K562 (cell line): ENCODE measurements at regions not wholly inside any gene's neighbourhood (a gene's known extent, or its start where the extent isn't known, plus 50 kb on each side); places are given as distances from the start of the nearest gene placed in this dataset.

Experiments used
- ATAC-seq: fragments of 200-7000 bp; cut with Tn5 transposase; 3 replicates; pipeline ENCODE4 v1.9.1; 2020; ENCODE audit warnings: moderate library complexity
- BruUV-seq: library from RNA; stranded (reverse); fragments of 400-500 nt; replicated peaks from 2 replicates; lab custom pipeline; 2021; lab: Mats Ljungman, UMichigan
- CTCF ChIA-PET: fragments of 300-600 bp; formaldehyde crosslinking; extraction: SDS; loops from one replicate; lab custom pipeline; 2021; ENCODE audit warnings: low intra/inter-chr PET ratio; lab: Yijun Ruan, JAX
- POLR2A ChIA-PET: fragments of 300-600, 350-650 bp; sonication (Branson Sonifier 250); formaldehyde crosslinking; extraction: SDS; loops from one replicate; lab custom pipeline; 2021; ENCODE audit warnings: antibody characterized with exemption, inconsistent platforms; lab: Yijun Ruan, JAX
- DNase-seq, 4 experiments: peaks; one replicate each; pipeline versions ENCODE4 v3.0.0 to v3.0.0-alpha.2; 2011 to 2018; ENCODE audit warnings: low spot score in 3 of 4, mixed read lengths in 3 of 4; ENCODE audit errors: extremely low read depth in 1 of 4
- FAIRE-seq: peaks from 2 replicates; lab custom pipeline; 2011; peaks lifted over from hg19 to GRCh38; lab: Jason Lieb, UNC
- H2AFZ ChIP-seq: 2 replicates; pipeline ENCODE4 v1.6.0; 2011; ENCODE audit warnings: low read depth, low read length, control low read depth, inconsistent platforms
- H3K27ac ChIP-seq: fragments of 200-600 bp; 3 replicates; pipeline ENCODE4 v1.8.0; 2011; ENCODE audit warnings: low read depth, mild to moderate bottlenecking, control low read depth, inconsistent platforms, low read length, moderate library complexity, mixed read lengths; ENCODE audit errors: extremely low read depth
- H3K27me3 ChIP-seq, 2 experiments: fragments of 300-600 bp in 1 of 2; 2 replicates in 1 of 2; 3 replicates in 1 of 2; pipeline versions ENCODE4 v1.6.0 to v1.8.0; 2011; ENCODE audit warnings: inconsistent platforms in 2 of 2, low read length in 2 of 2, mild to moderate bottlenecking in 1 of 2, mixed read lengths in 1 of 2, moderate library complexity in 1 of 2; ENCODE audit not compliant: control insufficient read depth in 2 of 2, insufficient read depth in 2 of 2
- H3K36me3 ChIP-seq: fragments of 300-600 bp; 3 replicates; pipeline ENCODE4 v1.8.0; 2011; ENCODE audit warnings: mild to moderate bottlenecking, low read length, inconsistent platforms; ENCODE audit not compliant: control insufficient read depth, insufficient read depth
- H3K4me1 ChIP-seq, 2 experiments: fragments of 200-600 bp in 1 of 2; replicated peaks in 1 of 2; 2 replicates in 1 of 2; 3 replicates in 1 of 2; pipeline versions ENCODE4 v1.5.1 to v1.8.0; 2011; ENCODE audit warnings: inconsistent platforms in 2 of 2, low read length in 2 of 2, mild to moderate bottlenecking in 1 of 2, mixed read lengths in 1 of 2, moderate library complexity in 1 of 2; ENCODE audit not compliant: control insufficient read depth in 2 of 2, insufficient read depth in 2 of 2
- H3K4me2 ChIP-seq: 2 replicates; pipeline ENCODE4 v1.6.1; 2011; ENCODE audit warnings: low read length, control low read depth, inconsistent platforms, mixed read lengths; ENCODE audit not compliant: insufficient read depth
- H3K4me3 ChIP-seq: fragments of 200-600 bp; sonication (generic), shearing (Covaris generic); 2 replicates; pipeline ENCODE4 v1.5.1; 2016; ENCODE audit warnings: control low read depth, inconsistent platforms
- H3K79me2 ChIP-seq: fragments of 200-600 bp; 3 replicates; pipeline ENCODE4 v1.8.0; 2011; ENCODE audit warnings: low read length, inconsistent platforms; ENCODE audit not compliant: control insufficient read depth, insufficient read depth
- H3K9ac ChIP-seq, 2 experiments: 2 replicates each; pipeline versions ENCODE4 v1.6.0 to v1.6.1; 2011; ENCODE audit warnings: low read depth in 2 of 2, low read length in 2 of 2, control low read depth in 1 of 2, inconsistent platforms in 1 of 2, mild to moderate bottlenecking in 1 of 2, mixed read lengths in 1 of 2; ENCODE audit not compliant: insufficient read depth in 1 of 2
- H3K9me1 ChIP-seq: one replicate; pipeline ENCODE4 v1.6.0; 2011; ENCODE audit warnings: inconsistent platforms, mild to moderate bottlenecking, low read length, moderate library complexity; ENCODE audit not compliant: control insufficient read depth, insufficient read depth
- H3K9me3 ChIP-seq: replicated peaks from 2 replicates; pipeline ENCODE4 v1.5.1; 2011; ENCODE audit warnings: low read depth, low read length, inconsistent platforms; ENCODE audit not compliant: control insufficient read depth, insufficient read depth
- H4K20me1 ChIP-seq: replicated peaks from 2 replicates; pipeline ENCODE4 v1.6.1; 2011; ENCODE audit warnings: low read length, inconsistent platforms, mixed read lengths; ENCODE audit not compliant: control insufficient read depth, insufficient read depth
- HDAC2 ChIP-seq: fragments of 450-650 bp; IDR thresholded peaks from 2 replicates; pipeline ENCODE4 v1.6.1; 2016; ENCODE audit warnings: mild to moderate bottlenecking
- HIVEP1 ChIP-seq: fragments of 250-450 bp; sonication (Bioruptor Pico); IDR thresholded peaks from 2 replicates; pipeline ENCODE4 v1.4.0; 2020; ENCODE audit warnings: mild to moderate bottlenecking
- HMGN3 ChIP-seq: IDR thresholded peaks from 2 replicates; pipeline ENCODE4 v1.6.1; 2011; ENCODE audit warnings: borderline replicate concordance, low read depth, mild to moderate bottlenecking, mixed read lengths, low read length; ENCODE audit not compliant: insufficient read length; ENCODE audit errors: extremely low read depth
- MTA1 ChIP-seq: fragments of 450-650 bp; IDR thresholded peaks from 2 replicates; pipeline ENCODE4 v1.6.1; 2017; ENCODE audit warnings: borderline replicate concordance
- NR2F6 ChIP-seq: fragments of 450-650 bp; formaldehyde crosslinking; IDR thresholded peaks from 2 replicates; pipeline ENCODE4 v1.4.0; 2020; ENCODE audit warnings: mild to moderate bottlenecking
- PCBP2 ChIP-seq: fragments of 200-400 bp; formaldehyde crosslinking; IDR thresholded peaks from 2 replicates; pipeline ENCODE4 v1.6.1; 2018; ENCODE audit warnings: low read length, low read depth, mild to moderate bottlenecking, moderate library complexity; ENCODE audit not compliant: poor library complexity, severe bottlenecking
- POLR2G ChIP-seq: fragments of 200-400 bp; formaldehyde crosslinking; IDR thresholded peaks from 2 replicates; pipeline ENCODE4 v1.6.1; 2017; ENCODE audit warnings: low read depth, mild to moderate bottlenecking, antibody characterized with exemption, low read length, moderate library complexity
- PPARD ChIP-seq: fragments of 250-450 bp; sonication (Bioruptor Pico); IDR thresholded peaks from 2 replicates; pipeline ENCODE4 v1.8.0; 2022; ENCODE audit warnings: inconsistent platforms, mild to moderate bottlenecking, moderate library complexity
- TRIM25 ChIP-seq: fragments of 450-650 bp; IDR thresholded peaks from 2 replicates; pipeline ENCODE4 v1.7.0; 2016; ENCODE audit warnings: borderline replicate concordance
- XRCC5 ChIP-seq: fragments of 200-400 bp; formaldehyde crosslinking; IDR thresholded peaks from 2 replicates; pipeline ENCODE4 v1.6.1; 2017; ENCODE audit warnings: low read depth, mild to moderate bottlenecking, low read length
- YY1 ChIP-seq, 3 experiments: IDR thresholded peaks; 2 replicates each; pipeline ENCODE4 v1.6.1; 2011; ENCODE audit warnings: low read length in 2 of 3, mild to moderate bottlenecking in 2 of 3, moderate library complexity in 2 of 3, borderline replicate concordance in 1 of 3, control low read depth in 1 of 3, low read depth in 1 of 3; ENCODE audit not compliant: insufficient read depth in 3 of 3, insufficient replicate concordance in 2 of 3, control insufficient read depth in 1 of 3, insufficient read length in 1 of 3; ENCODE audit errors: extremely low read depth in 1 of 3
- ZNF436 ChIP-seq: fragments of 250-450, 450-650 bp; sonication (Bioruptor Pico); formaldehyde crosslinking; IDR thresholded peaks from 2 replicates; pipeline ENCODE4 v1.7.0; 2020; ENCODE audit warnings: mild to moderate bottlenecking
- ZNF77 ChIP-seq: fragments of 250-450 bp; sonication (Bioruptor Pico); IDR thresholded peaks from 2 replicates; pipeline ENCODE4 v1.5.0; 2020
- WGBS: fragments of 100-300 bp; shearing (Covaris generic); methylation state at CpG from one replicate; pipeline ENCODE4 v1.1.6; 2016; ENCODE audit warnings: low coverage, mixed read lengths; ENCODE audit not compliant: insufficient coverage; ENCODE audit errors: missing lambda C conversion rate; 5-methylcytosine and 5-hydroxymethylcytosine counted together
- in situ Hi-C: fragments of 300-500 bp; cut with MboI; formaldehyde crosslinking; loops from 4 replicates; pipeline ENCODE4 v1.15.0; 2018; ENCODE audit warnings: inconsistent platforms, mixed read lengths
- intact Hi-C: fragments of 100-400 bp; cut with micrococcal nuclease; formaldehyde crosslinking; loops from 2 replicates; pipeline ENCODE4 v1.14.2; 2022
- TF ChIP-seq, protein P1 (sequence below): fragments of 450-650 bp; formaldehyde crosslinking; IDR thresholded peaks from 2 replicates; pipeline ENCODE4 v1.4.0; 2022; ENCODE audit warnings: mild to moderate bottlenecking, moderate library complexity
- TF ChIP-seq, protein P2 (sequence below), 2 experiments: fragments of 450-650 bp in 1 of 2; sonication (generic) in 1 of 2; formaldehyde crosslinking in 1 of 2; IDR thresholded peaks in 1 of 2; conservative IDR thresholded peaks in 1 of 2; 2 replicates each; pipeline versions ENCODE4 v1.6.1 to v1.8.1; 2016 to 2023; ENCODE audit warnings: mild to moderate bottlenecking in 2 of 2, moderate library complexity in 2 of 2, inconsistent platforms in 1 of 2, missing genetic modification reagents in 1 of 2
- TF ChIP-seq, protein P3 (sequence below): sonication (generic); formaldehyde crosslinking; IDR thresholded peaks from 2 replicates; pipeline ENCODE4 v1.8.0; 2022; ENCODE audit warnings: mild to moderate bottlenecking, missing genetic modification reagents, borderline replicate concordance

- H3K27ac ChIP-seq: no peak overlapping the region
- no peak for TF ChIP-seq MTA1
- TF ChIP-seq ZNF77: no peak
- TF ChIP-seq ZNF436 (CRISPR knock-in tag): no peak
- TF ChIP-seq POLR2G: no peak
- TF ChIP-seq HDAC2: no peak
- TF ChIP-seq HIVEP1 (CRISPR knock-in tag): no peak
- TF ChIP-seq, protein P1, sequence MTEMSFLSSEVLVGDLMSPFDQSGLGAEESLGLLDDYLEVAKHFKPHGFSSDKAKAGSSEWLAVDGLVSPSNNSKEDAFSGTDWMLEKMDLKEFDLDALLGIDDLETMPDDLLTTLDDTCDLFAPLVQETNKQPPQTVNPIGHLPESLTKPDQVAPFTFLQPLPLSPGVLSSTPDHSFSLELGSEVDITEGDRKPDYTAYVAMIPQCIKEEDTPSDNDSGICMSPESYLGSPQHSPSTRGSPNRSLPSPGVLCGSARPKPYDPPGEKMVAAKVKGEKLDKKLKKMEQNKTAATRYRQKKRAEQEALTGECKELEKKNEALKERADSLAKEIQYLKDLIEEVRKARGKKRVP (CRISPR knock-in tag): no peak
- TF ChIP-seq PPARD (CRISPR knock-in tag): no peak
- TF ChIP-seq PCBP2: no peak
- no peak for TF ChIP-seq YY1 (IDR thresholded peaks at IDR 0.05; ENCODE audit: borderline replicate concordance in 1 of 3, control insufficient read depth in 1 of 3, extremely low read depth in 1 of 3, insufficient read depth in 3 of 3, insufficient read length in 1 of 3, insufficient replicate concordance in 2 of 3, low read depth in 1 of 3, low read length in 2 of 3)
- TF ChIP-seq, protein P2, sequence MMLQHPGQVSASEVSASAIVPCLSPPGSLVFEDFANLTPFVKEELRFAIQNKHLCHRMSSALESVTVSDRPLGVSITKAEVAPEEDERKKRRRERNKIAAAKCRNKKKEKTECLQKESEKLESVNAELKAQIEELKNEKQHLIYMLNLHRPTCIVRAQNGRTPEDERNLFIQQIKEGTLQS (IDR thresholded peaks at IDR 0.05): no peak
- TF ChIP-seq, protein P2 (CRISPR knock-in tag; conservative IDR thresholded peaks at IDR 0.05): no peak
- TF ChIP-seq TRIM25: no peak
- TF ChIP-seq, protein P3, sequence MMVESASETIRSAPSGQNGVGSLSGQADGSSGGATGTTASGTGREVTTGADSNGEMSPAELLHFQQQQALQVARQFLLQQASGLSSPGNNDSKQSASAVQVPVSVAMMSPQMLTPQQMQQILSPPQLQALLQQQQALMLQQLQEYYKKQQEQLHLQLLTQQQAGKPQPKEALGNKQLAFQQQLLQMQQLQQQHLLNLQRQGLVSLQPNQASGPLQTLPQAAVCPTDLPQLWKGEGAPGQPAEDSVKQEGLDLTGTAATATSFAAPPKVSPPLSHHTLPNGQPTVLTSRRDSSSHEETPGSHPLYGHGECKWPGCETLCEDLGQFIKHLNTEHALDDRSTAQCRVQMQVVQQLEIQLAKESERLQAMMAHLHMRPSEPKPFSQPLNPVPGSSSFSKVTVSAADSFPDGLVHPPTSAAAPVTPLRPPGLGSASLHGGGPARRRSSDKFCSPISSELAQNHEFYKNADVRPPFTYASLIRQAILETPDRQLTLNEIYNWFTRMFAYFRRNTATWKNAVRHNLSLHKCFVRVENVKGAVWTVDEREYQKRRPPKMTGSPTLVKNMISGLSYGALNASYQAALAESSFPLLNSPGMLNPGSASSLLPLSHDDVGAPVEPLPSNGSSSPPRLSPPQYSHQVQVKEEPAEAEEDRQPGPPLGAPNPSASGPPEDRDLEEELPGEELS (CRISPR knock-in tag): no peak
- no peak for TF ChIP-seq XRCC5
- TF ChIP-seq HMGN3: no peak
- TF ChIP-seq NR2F6 (CRISPR knock-in tag): no peak
- H3K4me1 ChIP-seq: no peaks in the 10 kb centered on the region
- no peak overlapping the region for H3K4me3 ChIP-seq
- H3K9me3 ChIP-seq: no peaks in the 10 kb centered on the region
- no peak overlapping the region for H3K4me2 ChIP-seq
- H3K27me3 ChIP-seq: no peaks in the 10 kb centered on the region; a peak in 1 of 5 replicates
- no peak overlapping the region for H2AFZ ChIP-seq
- no peaks in the 10 kb centered on the region for H4K20me1 ChIP-seq
- DNase-seq: no peak
- ChIA-PET CTCF (no interaction called here), POLR2A (no interaction called here)
- no peaks in the 10 kb centered on the region for H3K79me2 ChIP-seq
- in situ Hi-C loops: no loop called here
- ATAC-seq: no peak
- H3K9me1 ChIP-seq: no peaks in the 10 kb centered on the region
- no TSS peak for BruUV-seq
- no peak for FAIRE-seq
- 0% methylated on average over 3 of the region's 3 CpGs for WGBS
- intact Hi-C loops: no loop called here
- H3K36me3 ChIP-seq: no peaks in the 10 kb centered on the region
- no peak overlapping the region for H3K9ac ChIP-seq
Measured at GRCh38 chr9:629146-629545, 212.4 kb upstream of the DMRT1 start.
